NCI-H524 (cell line): ENCODE measurements at regions not wholly inside any gene's neighbourhood (a gene's known extent, or its start where the extent isn't known, plus 50 kb on each side); places are given as distances from the start of the nearest gene placed in this dataset.

ENCODE experiments used
- DNase-seq, 2 experiments: peaks; one replicate each; lab custom pipeline; 2025; lab: John Stamatoyannopoulos, UW

GRCh38 chr6:43983191-43983590 lies 144.1 kb downstream of the MRPL14 start:
- no peak for DNase-seq

GRCh38 chr6:43982084-43982625 lies 145.1 kb downstream of the MRPL14 start:
- no peak for DNase-seq

GRCh38 chr6:43981363-43981990 lies 145.8 kb downstream of the MRPL14 start:
- no peak for DNase-seq

- no peak for DNase-seq
These were observed 147.1 kb downstream of the MRPL14 start for GRCh38 chr6:43980004-43980795.

- no peak for DNase-seq
These were observed 147.7 kb downstream of the MRPL14 start for GRCh38 chr6:43979525-43979924.

GRCh38 chr6:43978473-43979346 lies 148.5 kb downstream of the MRPL14 start:
- no peak for DNase-seq

- DNase-seq: no peak
These were observed 149.7 kb downstream of the MRPL14 start for GRCh38 chr6:43977404-43978111.

GRCh38 chr6:43976706-43977403 lies 150.4 kb downstream of the MRPL14 start:
- no peak for DNase-seq

- DNase-seq: no peak
These were observed 152.5 kb downstream of the MRPL14 start for GRCh38 chr6:43974643-43975230.

GRCh38 chr6:43973357-43973756 lies 153.9 kb downstream of the MRPL14 start:
- no peak for DNase-seq

GRCh38 chr6:43972913-43973300 lies 154.3 kb downstream of the MRPL14 start:
- DNase-seq: no peak

- DNase-seq: no peak
These were observed 154.9 kb downstream of the MRPL14 start for GRCh38 chr6:43972179-43972912.

- DNase-seq: no peak
These were observed 155.5 kb downstream of the MRPL14 start for GRCh38 chr6:43971776-43972126.

- no peak for DNase-seq
These were observed 156.1 kb downstream of the MRPL14 start for GRCh38 chr6:43970913-43971775.

GRCh38 chr6:43970068-43970912 lies 157.0 kb downstream of the MRPL14 start:
- DNase-seq: no peak

GRCh38 chr6:43969158-43969981 lies 157.9 kb downstream of the MRPL14 start:
- no peak for DNase-seq
